ENCODE measurements at regions not wholly inside any gene's neighbourhood (a gene's known extent, or its start where the extent isn't known, plus 50 kb on each side); places are given as distances from the start of the nearest gene placed in this dataset.
A peak's percentile ranks its signal among the peaks of the same experiment; 100 is the strongest.

DNA sequence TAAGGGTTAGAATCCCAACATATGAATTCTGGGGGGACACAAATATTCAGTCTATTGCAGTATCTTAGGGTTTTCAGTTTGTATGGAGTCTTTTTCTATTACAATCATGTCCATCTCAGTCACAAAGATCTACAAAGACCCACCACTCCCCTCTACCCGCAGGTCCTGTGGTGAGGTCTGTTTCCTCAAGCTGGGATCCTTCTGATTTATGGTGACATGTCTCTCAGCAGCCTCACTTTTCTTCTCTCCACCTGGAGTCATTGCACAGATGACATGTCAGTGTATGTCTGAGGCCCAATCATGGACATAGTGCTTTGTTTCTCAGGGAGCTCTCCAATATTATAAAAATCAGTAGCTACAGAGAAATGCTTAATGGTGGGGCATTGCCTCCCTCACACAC lies 113.4 kb upstream of the RAB27B start:
- Histone ChIP-seq H3K27me3 (ENCODE audit: control insufficient read depth, insufficient read depth, low read length) (no peaks in the 10 kb centered on the region), H3K9me3 (ENCODE audit: control insufficient read depth, insufficient read depth, low read length) (no peaks in the 10 kb centered on the region), H3K4me3 (ENCODE audit: low read depth, low read length) (no peak overlapping the region), H3K27ac (ENCODE audit: low read depth, low read length) (no peak overlapping the region)
- POLR2A ChIA-PET: no interaction called here
- DNase-seq (ENCODE audit: low read depth, low spot score): no peak
- TF ChIP-seq, protein P1, sequence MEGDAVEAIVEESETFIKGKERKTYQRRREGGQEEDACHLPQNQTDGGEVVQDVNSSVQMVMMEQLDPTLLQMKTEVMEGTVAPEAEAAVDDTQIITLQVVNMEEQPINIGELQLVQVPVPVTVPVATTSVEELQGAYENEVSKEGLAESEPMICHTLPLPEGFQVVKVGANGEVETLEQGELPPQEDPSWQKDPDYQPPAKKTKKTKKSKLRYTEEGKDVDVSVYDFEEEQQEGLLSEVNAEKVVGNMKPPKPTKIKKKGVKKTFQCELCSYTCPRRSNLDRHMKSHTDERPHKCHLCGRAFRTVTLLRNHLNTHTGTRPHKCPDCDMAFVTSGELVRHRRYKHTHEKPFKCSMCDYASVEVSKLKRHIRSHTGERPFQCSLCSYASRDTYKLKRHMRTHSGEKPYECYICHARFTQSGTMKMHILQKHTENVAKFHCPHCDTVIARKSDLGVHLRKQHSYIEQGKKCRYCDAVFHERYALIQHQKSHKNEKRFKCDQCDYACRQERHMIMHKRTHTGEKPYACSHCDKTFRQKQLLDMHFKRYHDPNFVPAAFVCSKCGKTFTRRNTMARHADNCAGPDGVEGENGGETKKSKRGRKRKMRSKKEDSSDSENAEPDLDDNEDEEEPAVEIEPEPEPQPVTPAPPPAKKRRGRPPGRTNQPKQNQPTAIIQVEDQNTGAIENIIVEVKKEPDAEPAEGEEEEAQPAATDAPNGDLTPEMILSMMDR (IDR thresholded peaks at IDR 0.05; ENCODE audit: low read depth, low read length): no peak
- CTCF ChIA-PET: no interaction called here

DNA sequence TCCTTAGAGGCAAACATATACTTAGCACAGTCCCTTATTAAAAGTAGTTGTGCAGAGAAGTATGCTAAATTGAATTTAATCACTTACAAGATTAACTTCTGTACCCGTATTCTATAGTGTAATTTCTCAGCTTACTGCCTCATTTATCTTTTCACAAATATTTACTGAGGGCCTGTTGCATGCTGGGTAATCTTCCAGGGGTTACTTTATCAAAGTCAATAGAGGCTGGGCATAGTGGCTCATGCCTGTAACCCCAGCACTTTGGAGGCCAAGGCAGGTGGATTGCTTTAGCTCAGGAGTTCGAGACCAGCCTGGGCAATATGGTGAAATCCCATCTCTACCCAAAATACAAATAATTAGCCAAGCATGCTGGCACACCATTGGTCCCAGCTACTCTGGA lies 111.7 kb upstream of the RAB27B start:
- POLR2A ChIA-PET: no interaction called here
- Histone ChIP-seq H3K27ac (ENCODE audit: low read depth, low read length) (no peak overlapping the region), H3K4me3 (ENCODE audit: low read depth, low read length) (no peak overlapping the region), H3K27me3 (ENCODE audit: control insufficient read depth, insufficient read depth, low read length) (no peaks in the 10 kb centered on the region), H3K9me3 (ENCODE audit: control insufficient read depth, insufficient read depth, low read length) (no peaks in the 10 kb centered on the region)
- TF ChIP-seq, protein P1 (IDR thresholded peaks at IDR 0.05; ENCODE audit: low read depth, low read length): no peak
- no peak for DNase-seq (ENCODE audit: low read depth, low spot score)
- CTCF ChIA-PET: interaction anchor here (1.2 kb wide), 1 partner anchor 267 kb away, joined by 8 read pairs; no protein-coding TSS in a partner anchor

DNA sequence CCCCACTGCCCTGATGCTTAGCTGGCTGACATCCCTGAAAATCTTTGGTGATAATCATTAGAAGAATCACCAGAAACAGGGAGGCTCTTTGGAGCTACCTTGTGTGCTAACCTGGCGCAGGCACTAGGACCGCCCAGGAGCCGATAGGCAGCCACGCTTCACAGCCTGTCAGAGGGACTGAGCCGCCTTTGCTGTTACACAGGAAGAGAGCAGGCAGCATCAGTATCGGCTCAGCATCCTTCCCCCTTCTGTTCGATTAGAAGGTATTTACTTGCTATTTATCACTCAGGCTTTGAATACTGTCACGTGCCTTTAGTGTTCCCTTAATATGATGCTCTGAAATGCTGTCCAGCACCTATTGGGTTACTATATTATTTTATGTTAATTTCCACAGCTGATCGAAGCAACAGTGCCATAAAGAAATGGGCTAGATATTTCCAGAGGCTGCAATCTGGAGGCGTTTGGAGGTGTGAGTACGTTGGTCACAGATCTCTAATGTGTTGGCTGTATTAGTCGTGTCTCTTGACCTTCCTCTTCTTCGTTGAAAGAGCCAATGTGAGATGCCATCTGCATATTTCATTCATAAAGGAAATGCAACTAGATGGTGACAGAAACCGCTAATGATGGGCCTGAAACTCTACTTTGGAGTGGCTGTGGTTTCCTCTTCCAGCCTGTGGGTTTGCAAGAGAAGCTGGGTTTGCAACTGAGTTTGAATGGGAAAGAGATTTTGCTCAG lies 110.4 kb upstream of the RAB27B start:
- POLR2A ChIA-PET: no interaction called here
- H3K27me3 ChIP-seq (ENCODE audit: control insufficient read depth, insufficient read depth, low read length): no peaks in the 10 kb centered on the region
- DNase-seq (ENCODE audit: low read depth, low spot score): no peak
- H3K27ac ChIP-seq (ENCODE audit: low read depth, low read length): no peak overlapping the region
- H3K9me3 ChIP-seq (ENCODE audit: control insufficient read depth, insufficient read depth, low read length): no peaks in the 10 kb centered on the region
- TF ChIP-seq, protein P1 (IDR thresholded peaks at IDR 0.05; ENCODE audit: low read depth, low read length): no peak
- H3K4me3 ChIP-seq (ENCODE audit: low read depth, low read length): peak overlapping the region; percentile 35
- CTCF ChIA-PET: interaction anchor here (1.2 kb wide), 1 partner anchor 265 kb away, joined by 5 read pairs; no protein-coding TSS in a partner anchor

DNA sequence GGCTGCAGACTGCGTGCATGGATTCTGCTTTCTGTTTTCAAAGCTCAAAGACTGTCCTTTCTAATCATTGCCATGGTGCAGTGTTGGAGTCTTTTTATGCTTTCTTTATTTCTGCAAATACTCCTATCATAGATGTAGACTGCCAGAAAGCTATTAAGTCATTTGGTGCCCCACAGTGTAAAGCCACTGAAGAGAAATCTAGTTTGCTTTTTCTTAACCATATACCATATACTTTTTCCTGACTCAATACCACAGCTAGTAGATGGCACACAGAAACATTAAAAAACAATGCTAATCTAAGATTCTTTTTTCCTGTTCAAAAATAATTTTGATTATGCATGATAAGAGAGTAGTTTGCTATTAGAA lies 109.9 kb upstream of the RAB27B start:
- Histone ChIP-seq H3K27me3 (ENCODE audit: control insufficient read depth, insufficient read depth, low read length) (no peaks in the 10 kb centered on the region), H3K4me3 (ENCODE audit: low read depth, low read length) (no peak overlapping the region), H3K27ac (ENCODE audit: low read depth, low read length) (no peak overlapping the region), H3K9me3 (ENCODE audit: control insufficient read depth, insufficient read depth, low read length) (no peaks in the 10 kb centered on the region)
- no peak for DNase-seq (ENCODE audit: low read depth, low spot score)
- ChIA-PET CTCF (interaction anchor here (1.2 kb wide), 1 partner anchor 265 kb away, joined by 5 read pairs; no protein-coding TSS in a partner anchor), POLR2A (no interaction called here)
- TF ChIP-seq, protein P1 (IDR thresholded peaks at IDR 0.05; ENCODE audit: low read depth, low read length): no peak

DNA sequence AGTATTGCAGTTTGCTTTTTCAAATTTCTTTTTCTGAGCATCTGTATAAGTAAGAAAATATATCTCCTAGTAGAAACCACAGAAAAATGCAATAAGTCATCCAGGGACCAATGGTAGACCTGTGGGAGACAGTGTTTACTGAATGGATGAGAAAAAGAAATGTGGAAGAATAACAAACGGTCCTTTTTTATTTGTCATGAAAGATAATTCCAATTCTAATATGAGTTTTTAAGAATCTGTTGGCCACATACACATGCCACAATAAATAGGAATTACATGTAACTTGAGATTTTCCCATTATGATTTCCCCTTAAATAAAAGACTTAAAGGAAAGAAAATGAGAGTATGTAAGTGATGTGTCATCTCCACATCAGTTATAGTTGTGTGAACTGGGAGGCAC lies 107.7 kb upstream of the RAB27B start:
- no peak overlapping the region for H3K27ac ChIP-seq (ENCODE audit: low read depth, low read length)
- H3K27me3 ChIP-seq (ENCODE audit: control insufficient read depth, insufficient read depth, low read length): no peaks in the 10 kb centered on the region
- TF ChIP-seq, protein P1 (IDR thresholded peaks at IDR 0.05; ENCODE audit: low read depth, low read length): no peak
- H3K4me3 ChIP-seq (ENCODE audit: low read depth, low read length): no peak overlapping the region
- ChIA-PET POLR2A (no interaction called here), CTCF (no interaction called here)
- no peak for DNase-seq (ENCODE audit: low read depth, low spot score)
- no peaks in the 10 kb centered on the region for H3K9me3 ChIP-seq (ENCODE audit: control insufficient read depth, insufficient read depth, low read length)
